ENCODE measurements at regions not wholly inside any gene's neighbourhood (a gene's known extent, or its start where the extent isn't known, plus 50 kb on each side); places are given as distances from the start of the nearest gene placed in this dataset.

GRCh38 chr3:145719114-145719513 lies 441.9 kb downstream of the PLOD2 start:
- no peak overlapping the region for H3K4me3 ChIP-seq (ENCODE audit: low read depth, low read length)
- no peak for DNase-seq (ENCODE audit: low read depth)
- TF ChIP-seq CTCF (IDR thresholded peaks at IDR 0.05; ENCODE audit: insufficient read depth, low read length): no peak

- DNase-seq (ENCODE audit: low read depth): no peak
- H3K4me3 ChIP-seq (ENCODE audit: low read depth, low read length): no peak overlapping the region
- no peak for TF ChIP-seq CTCF (IDR thresholded peaks at IDR 0.05; ENCODE audit: insufficient read depth, low read length)
Observed at GRCh38 chr3:145721273-145721805, 439.6 kb downstream of the PLOD2 start.

GRCh38 chr3:145721815-145722214 lies 439.2 kb downstream of the PLOD2 start:
- no peak for DNase-seq (ENCODE audit: low read depth)
- TF ChIP-seq CTCF (IDR thresholded peaks at IDR 0.05; ENCODE audit: insufficient read depth, low read length): no peak

GRCh38 chr3:145727476-145727875 lies 433.5 kb downstream of the PLOD2 start:
- DNase-seq (ENCODE audit: low read depth): no peak
- no peak overlapping the region for H3K4me3 ChIP-seq (ENCODE audit: low read depth, low read length)
- TF ChIP-seq CTCF (IDR thresholded peaks at IDR 0.05; ENCODE audit: insufficient read depth, low read length): no peak

More at GRCh38 chr3:145721815-145722214, 439.2 kb downstream of the PLOD2 start:
- no peak overlapping the region for H3K4me3 ChIP-seq (ENCODE audit: low read depth, low read length)

- no peak overlapping the region for H3K4me3 ChIP-seq (ENCODE audit: low read depth, low read length)
- no peak for DNase-seq (ENCODE audit: low read depth)
- no peak for TF ChIP-seq CTCF (IDR thresholded peaks at IDR 0.05; ENCODE audit: insufficient read depth, low read length)
Observed at GRCh38 chr3:145735631-145736030, 425.4 kb downstream of the PLOD2 start.

- no peak for TF ChIP-seq CTCF (IDR thresholded peaks at IDR 0.05; ENCODE audit: insufficient read depth, low read length)
Observed at GRCh38 chr3:145737952-145738351, 423.0 kb downstream of the PLOD2 start.

GRCh38 chr3:145739926-145740325 lies 421.1 kb downstream of the PLOD2 start:
- no peak for TF ChIP-seq CTCF (IDR thresholded peaks at IDR 0.05; ENCODE audit: insufficient read depth, low read length)
- H3K4me3 ChIP-seq (ENCODE audit: low read depth, low read length): no peak overlapping the region
- peak; percentile 0 for DNase-seq (ENCODE audit: low read depth)

More at GRCh38 chr3:145737952-145738351, 423.0 kb downstream of the PLOD2 start:
- no peak overlapping the region for H3K4me3 ChIP-seq (ENCODE audit: low read depth, low read length)
- no peak for DNase-seq (ENCODE audit: low read depth)

Data from fibroblast of the aortic adventitia (primary cell).